Stimulated activated CD4-positive, alpha-beta T cell treated with anti-CD3 and anti-CD28 coated beads, Interleukin-2, amount 100 ng/mL, for 24 hours (primary cell): ENCODE measurements at regions not wholly inside any gene's neighbourhood (a gene's known extent, or its start where the extent isn't known, plus 50 kb on each side); places are given as distances from the start of the nearest gene placed in this dataset.

ENCODE experiments used
- DNase-seq, 2 donors: peaks; one replicate each; pipeline ENCODE4 v3.0.0-alpha.2; 2020

GRCh38 chr18:39685303-39685902 lies 2119.8 kb upstream of the CELF4 start:
- DNase-seq = no peak

DNA sequence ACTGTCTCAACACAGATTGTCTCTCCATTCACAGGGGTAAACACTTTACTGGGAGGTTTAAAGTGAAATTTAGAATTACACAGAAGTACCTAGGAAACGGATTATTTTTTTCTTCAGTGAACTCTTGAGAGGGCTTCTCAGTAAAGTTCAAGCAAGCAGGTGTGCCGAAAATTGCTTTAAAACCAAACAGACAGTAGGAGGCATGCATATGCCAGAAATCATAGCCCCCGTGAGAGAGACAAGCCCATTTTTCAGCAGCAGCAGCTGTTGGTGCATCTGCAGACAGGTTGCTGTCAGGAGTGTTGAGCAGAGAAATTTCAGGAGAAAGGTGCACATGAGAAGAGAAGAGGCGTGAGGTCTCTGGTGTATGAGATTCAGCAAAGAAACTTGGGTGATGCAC lies 2115.5 kb upstream of the CELF4 start:
- no peak for DNase-seq

- DNase-seq = no peak
Observed at GRCh38 chr18:39675906-39676305, 2110.3 kb upstream of the CELF4 start.

GRCh38 chr18:39675368-39675767 lies 2109.8 kb upstream of the CELF4 start:
- DNase-seq = no peak

DNA sequence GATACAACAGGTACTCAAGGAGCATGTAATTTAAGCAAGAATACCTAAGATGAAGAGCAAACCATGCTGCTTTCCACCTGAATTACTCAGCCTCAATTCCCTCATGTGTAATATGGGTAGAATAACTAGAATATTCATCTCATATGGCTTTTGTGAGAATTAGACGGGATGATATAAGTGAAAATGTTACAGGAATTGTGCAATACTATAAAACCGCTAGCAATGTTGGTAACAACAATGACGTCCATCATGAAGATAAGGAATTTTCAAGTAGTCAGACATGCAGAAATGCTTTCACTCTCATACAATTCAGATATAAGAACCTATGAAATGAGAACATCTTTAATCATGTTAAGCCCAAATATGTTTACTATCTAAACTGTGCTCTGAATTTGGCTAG lies 2106.6 kb upstream of the CELF4 start:
- DNase-seq = no peak

DNA sequence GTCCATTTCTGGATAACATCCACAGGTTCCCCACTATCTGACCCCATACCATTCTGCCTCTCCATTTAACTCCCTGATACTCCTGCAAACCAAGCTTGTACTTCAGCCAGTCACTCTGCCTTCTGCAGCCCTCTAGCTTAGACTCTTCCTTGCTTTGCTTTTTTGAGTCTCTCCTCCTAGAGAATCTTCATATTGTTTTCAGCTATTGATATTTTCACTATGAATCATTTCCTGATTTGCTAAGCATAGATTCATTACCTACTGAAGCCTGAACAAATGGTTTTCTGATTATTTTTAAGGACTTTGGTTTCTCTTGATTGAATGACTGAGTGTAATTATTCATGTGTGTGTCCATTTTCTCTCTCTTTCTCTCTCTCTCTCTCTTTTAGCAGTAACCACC lies 2102.3 kb upstream of the CELF4 start:
- DNase-seq = no peak

DNA sequence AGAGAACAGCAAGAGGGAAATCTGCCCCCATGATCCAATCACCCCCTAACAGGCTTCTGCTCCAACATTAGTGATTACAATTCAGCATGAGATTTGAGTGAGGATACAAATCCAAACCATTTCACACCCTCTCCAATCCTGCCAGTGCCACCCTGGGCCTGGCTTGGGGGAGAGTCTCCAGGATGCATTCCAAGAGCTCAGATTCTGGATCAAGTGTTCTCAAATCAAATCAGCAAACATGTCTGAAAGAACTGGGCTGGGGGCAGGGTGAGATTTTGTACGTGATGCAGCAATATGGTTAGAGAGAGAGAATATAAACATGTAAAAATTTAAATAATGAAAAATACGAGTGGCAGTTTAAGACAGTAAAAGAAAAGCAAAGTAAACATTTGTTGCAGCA lies 2100.9 kb upstream of the CELF4 start:
- DNase-seq = no peak

DNA sequence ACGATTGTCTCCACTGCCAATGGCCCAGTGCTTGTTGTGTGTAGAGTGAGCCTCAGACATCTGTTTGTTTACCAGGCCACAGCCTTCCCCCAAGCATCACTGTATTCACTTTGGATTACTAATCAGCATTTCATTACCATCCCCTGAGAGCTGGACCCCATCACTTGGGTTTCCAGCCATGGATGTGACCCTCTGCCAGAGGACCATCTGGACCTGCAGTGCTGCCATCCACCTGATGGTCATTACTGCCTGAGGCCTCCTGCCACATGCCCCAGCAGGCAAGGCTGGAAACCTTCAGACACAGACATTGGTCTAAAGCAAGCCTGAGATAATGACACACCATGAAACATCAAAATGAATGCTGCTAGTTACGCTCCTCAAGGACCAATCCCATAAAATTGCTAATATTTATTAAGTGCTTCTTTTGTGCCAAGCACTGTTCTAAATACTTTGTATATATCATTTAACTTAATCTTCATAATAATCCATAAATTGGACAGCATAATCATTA lies 2096.3 kb upstream of the CELF4 start:
- no peak for DNase-seq

GRCh38 chr18:39660141-39660540 lies 2094.5 kb upstream of the CELF4 start:
- DNase-seq = no peak

- DNase-seq = no peak
Observed at GRCh38 chr18:39655341-39655740, 2089.7 kb upstream of the CELF4 start.

- no peak for DNase-seq
Observed at GRCh38 chr18:39653221-39653620, 2087.6 kb upstream of the CELF4 start.

- DNase-seq = no peak
Observed at GRCh38 chr18:39648616-39649015, 2083.0 kb upstream of the CELF4 start.

GRCh38 chr18:39647627-39648534 lies 2082.3 kb upstream of the CELF4 start:
- DNase-seq = no peak

DNA sequence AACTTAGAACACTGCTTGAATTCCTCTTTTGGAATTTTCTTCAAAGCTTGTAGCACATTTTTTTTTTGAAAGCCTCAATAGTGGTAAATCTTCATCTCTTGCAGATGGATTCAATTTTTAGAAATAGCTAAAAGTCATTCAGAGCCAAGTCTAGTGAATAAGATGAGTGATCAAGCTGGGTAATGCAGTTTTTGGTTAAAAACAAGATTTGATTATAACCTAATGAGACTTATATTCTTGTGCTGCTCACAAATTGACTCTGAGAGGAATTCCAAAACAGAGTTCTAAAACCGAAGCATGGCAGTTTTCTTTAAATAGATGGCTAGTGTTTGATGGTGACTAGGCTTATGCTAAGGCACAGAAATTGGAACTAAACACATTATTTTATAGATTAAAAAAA lies 2072.6 kb upstream of the CELF4 start:
- no peak for DNase-seq

- DNase-seq = no peak
Observed at GRCh38 chr18:39636931-39637330, 2071.3 kb upstream of the CELF4 start.

DNA sequence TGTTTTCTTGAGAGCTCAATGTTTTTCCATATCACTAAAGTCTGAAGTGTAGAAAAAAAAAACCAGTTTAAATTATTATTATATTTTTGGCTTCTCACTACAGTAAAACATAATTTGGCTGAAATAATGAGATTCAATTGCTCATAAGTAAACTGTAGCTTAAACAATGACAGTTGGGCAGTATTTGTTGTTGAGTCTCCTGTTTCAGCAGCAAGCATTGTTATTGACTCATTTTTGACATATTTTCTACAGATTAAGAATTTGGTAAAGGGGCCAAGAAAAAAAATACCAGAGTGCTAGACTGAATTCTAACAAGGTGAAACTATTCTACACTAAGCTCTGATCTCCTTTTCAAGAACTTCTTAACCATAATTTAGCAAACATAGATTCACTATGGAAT lies 2070.4 kb upstream of the CELF4 start:
- no peak for DNase-seq

GRCh38 chr18:39635192-39635591 lies 2069.6 kb upstream of the CELF4 start:
- no peak for DNase-seq

DNA sequence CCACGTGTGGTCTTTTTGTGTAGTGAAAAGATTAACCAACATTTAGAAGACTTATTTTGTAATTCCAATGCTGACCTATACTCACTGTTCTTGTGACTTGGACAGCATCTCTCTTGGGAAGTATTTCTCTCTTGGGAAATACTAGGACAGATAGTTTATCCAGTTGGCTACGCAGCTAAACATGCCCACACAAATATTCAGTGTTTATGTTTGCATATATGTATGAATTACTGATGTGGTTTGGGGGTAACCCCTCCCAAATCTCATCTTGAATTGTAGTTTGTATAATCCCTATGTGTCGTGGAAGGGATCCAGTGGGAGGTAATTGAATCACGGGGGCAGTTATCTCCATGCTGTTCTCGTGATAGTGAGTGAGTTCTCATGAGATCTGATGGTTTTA lies 2062.3 kb upstream of the CELF4 start:
- DNase-seq = no peak

GRCh38 chr18:39624961-39625360 lies 2059.4 kb upstream of the CELF4 start:
- no peak for DNase-seq

DNA sequence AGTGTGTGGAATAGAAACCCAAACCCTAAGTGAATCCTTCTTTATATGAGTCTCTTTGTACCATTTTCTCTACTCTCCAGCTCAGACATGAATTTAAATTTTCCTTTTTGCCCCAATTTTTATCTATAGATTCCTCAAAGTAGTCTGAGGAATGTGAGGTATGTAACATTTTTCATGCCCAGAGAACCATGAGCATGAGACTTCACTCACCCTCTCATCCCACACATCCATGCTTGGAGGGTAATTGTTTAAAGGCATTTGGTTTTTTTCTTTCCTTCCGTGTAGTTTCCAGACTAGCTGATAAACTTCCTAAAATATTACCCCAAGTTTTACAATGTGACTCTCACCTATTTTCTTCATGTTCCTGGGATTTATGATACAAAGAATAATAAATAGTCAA lies 2056.8 kb upstream of the CELF4 start:
- DNase-seq = no peak

DNA sequence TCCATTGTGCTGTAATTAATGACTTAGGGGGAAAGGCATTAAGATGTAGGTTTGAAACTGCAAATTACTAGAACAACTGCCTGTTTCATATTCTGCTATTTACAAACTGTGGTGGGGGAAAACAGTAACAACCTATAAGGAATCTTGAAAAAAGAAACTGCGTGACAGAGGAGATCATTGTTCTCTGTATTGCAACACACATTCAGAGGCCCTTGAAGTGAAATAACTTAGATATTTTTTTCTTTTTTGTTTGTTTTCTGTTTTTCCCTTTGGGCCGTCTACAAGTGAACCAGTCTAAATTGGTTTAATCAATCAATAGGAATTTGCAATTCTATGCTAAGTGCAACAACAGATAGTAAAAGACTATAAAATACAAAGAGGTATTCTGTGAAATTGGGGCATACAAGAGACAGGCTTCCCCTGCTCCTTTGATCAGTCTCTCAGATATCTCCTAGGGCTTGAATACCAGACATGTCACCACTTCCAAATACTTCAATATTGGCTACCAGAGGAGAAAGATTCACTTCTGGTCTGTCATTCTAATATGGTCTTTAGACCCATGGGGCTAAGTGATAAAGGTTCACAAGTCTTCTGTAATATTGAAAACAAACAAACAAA lies 2055.1 kb upstream of the CELF4 start:
- no peak for DNase-seq

GRCh38 chr18:39618265-39619003 lies 2052.8 kb upstream of the CELF4 start:
- DNase-seq = no peak
